Sigmoid colon (tissue), 4 donors: ENCODE measurements at regions not wholly inside any gene's neighbourhood (a gene's known extent, or its start where the extent isn't known, plus 50 kb on each side); places are given as distances from the start of the nearest gene placed in this dataset.

ENCODE experiments used
- CTCF ChIP-seq, 4 experiments: fragments of 450-650 bp in 3 of 4; fragments of 200-600 bp in 1 of 4; IDR thresholded peaks; one replicate each; pipeline ENCODE4 v1.5.1; 2016 to 2019; ENCODE audit warnings: antibody characterized with exemption in 4 of 4, mild to moderate bottlenecking in 3 of 4, moderate library complexity in 2 of 4
- EP300 ChIP-seq, 4 donors: sonication (generic); formaldehyde crosslinking; IDR thresholded peaks; one replicate each; pipeline ENCODE4 v1.6.1; 2017; ENCODE audit warnings: antibody characterized with exemption in 4 of 4
- POLR2A ChIP-seq, 2 donors: fragments of 450-650 bp; IDR thresholded peaks; one replicate each; pipeline ENCODE4 v1.6.1; 2016; ENCODE audit warnings: antibody characterized with exemption in 2 of 2, mild to moderate bottlenecking in 2 of 2, moderate library complexity in 2 of 2
- POLR2AphosphoS5 ChIP-seq, 4 donors: sonication (generic); formaldehyde crosslinking; IDR thresholded peaks; one replicate each; pipeline ENCODE4 v1.6.1; 2017; ENCODE audit warnings: antibody characterized with exemption in 4 of 4

DNA sequence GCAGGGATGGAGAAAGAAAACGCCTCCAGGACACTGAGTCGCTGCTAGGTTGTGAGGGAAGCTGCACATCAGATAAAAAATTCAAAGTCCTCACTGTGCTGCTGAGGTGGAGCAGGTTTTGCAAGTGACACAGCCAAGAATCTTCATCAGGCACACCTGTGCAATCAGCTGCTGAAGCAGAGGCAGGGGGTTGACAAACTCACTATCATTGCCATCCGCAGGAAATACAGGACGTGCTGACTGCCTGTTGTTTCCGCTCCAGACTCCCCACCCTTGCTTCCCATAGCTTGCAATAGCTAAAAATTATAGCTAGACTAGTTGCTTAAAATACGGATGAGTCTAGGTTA is 147.8 kb upstream of the FHL2 start:
- TF ChIP-seq POLR2AphosphoS5 (IDR thresholded peaks at IDR 0.05) (no peak), CTCF (IDR thresholded peaks at IDR 0.05) (no peak), POLR2A (IDR thresholded peaks at IDR 0.05) (no peak), EP300 (IDR thresholded peaks at IDR 0.05) (no peak)
